Activated T-helper 2 cell treated with anti-CD3 and anti-CD28 coated beads, Interferon-gamma antibody, Interleukin-2, Interleukin-4, amounts not matched to agents 10 μg/mL and 5 μg/mL and 100 μg/mL, durations not matched to agents 14 hours and 24 hours and 36 hours (primary cell): ENCODE measurements at regions not wholly inside any gene's neighbourhood (a gene's known extent, or its start where the extent isn't known, plus 50 kb on each side); places are given as distances from the start of the nearest gene placed in this dataset.

ENCODE experiments used
- DNase-seq: peaks from one replicate; pipeline ENCODE4 v3.0.0; 2021; ENCODE audit warnings: low spot score
- H3K27ac Mint-ChIP-seq: one replicate; pipeline ENCODE4 v1.8.0; 2021; ENCODE audit warnings: mixed read lengths
- H3K27me3 Mint-ChIP-seq: one replicate; pipeline ENCODE4 v1.8.0; 2021; ENCODE audit warnings: low read depth, mixed read lengths
- H3K36me3 Mint-ChIP-seq: one replicate; pipeline ENCODE4 v1.8.0; 2021; ENCODE audit warnings: low read depth, mixed read lengths
- H3K4me1 Mint-ChIP-seq: one replicate; pipeline ENCODE4 v1.8.0; 2021; ENCODE audit warnings: low read depth, mixed read lengths
- H3K4me3 Mint-ChIP-seq: one replicate; pipeline ENCODE4 v1.8.0; 2021; ENCODE audit warnings: low read depth, mild to moderate bottlenecking, moderate library complexity, mixed read lengths
- H3K9me3 Mint-ChIP-seq: one replicate; pipeline ENCODE4 v1.8.0; 2021; ENCODE audit warnings: mixed read lengths
- intact Hi-C: fragments of 100-400 bp; cut with micrococcal nuclease; formaldehyde crosslinking; loops from one replicate; pipeline ENCODE4 v1.15.1; 2023

- Mint-ChIP-seq H3K9me3 (no peaks in the 10 kb centered on the region), H3K27ac (no peak overlapping the region), H3K4me1 (peaks cover 3% of the 10 kb centered on the region), H3K36me3 (no peaks in the 10 kb centered on the region), H3K27me3 (peaks cover 13% of the 10 kb centered on the region), H3K4me3 (no peak overlapping the region)
- intact Hi-C loops: no loop called here
- no peak for DNase-seq
Observed at GRCh38 chr1:84061336-84061735, 62.4 kb upstream of the TTLL7 start.

DNA sequence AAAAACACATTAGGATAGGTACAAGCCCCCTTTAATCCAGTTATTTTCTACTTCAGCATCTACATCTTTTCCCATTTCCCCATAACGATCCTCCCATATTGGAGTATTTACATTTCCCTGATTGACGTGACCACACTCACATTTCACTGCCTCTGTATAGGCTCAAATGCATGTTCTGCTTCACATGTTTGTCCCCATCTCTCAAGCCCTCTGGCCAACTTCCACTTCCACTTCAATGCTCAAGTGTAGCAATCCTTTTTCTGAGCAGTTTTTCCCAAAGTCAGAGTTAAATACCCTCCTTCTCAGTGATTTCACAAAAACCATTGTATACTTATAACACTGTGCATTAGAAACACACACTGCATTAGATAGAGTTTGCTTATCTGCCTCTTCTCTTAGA lies 61.8 kb upstream of the TTLL7 start:
- H3K36me3 Mint-ChIP-seq: no peaks in the 10 kb centered on the region
- intact Hi-C loops: no loop called here

GRCh38 chr1:84048820-84049219 lies 49.9 kb upstream of the TTLL7 start:
- DNase-seq: no peak
- intact Hi-C loops: no loop called here
- H3K4me3 Mint-ChIP-seq: no peak overlapping the region
- H3K4me1 Mint-ChIP-seq: no peaks in the 10 kb centered on the region
- H3K9me3 Mint-ChIP-seq: no peaks in the 10 kb centered on the region
- H3K36me3 Mint-ChIP-seq: no peaks in the 10 kb centered on the region
- peaks cover 7% of the 10 kb centered on the region for H3K27me3 Mint-ChIP-seq
- H3K27ac Mint-ChIP-seq: no peak overlapping the region

More for the DNA sequence above, 61.8 kb upstream of the TTLL7 start:
- H3K4me3 Mint-ChIP-seq: no peak overlapping the region
- no peak overlapping the region for H3K27ac Mint-ChIP-seq
- H3K4me1 Mint-ChIP-seq: peaks cover 1% of the 10 kb centered on the region
- peaks cover 13% of the 10 kb centered on the region for H3K27me3 Mint-ChIP-seq
- DNase-seq: no peak
- H3K9me3 Mint-ChIP-seq: no peaks in the 10 kb centered on the region
